ENCODE measurements at regions not wholly inside any gene's neighbourhood (a gene's known extent, or its start where the extent isn't known, plus 50 kb on each side); places are given as distances from the start of the nearest gene placed in this dataset.

GRCh38 chr3:127387119-127387518, 99.3 kb upstream of the PRR20G start:
- Histone ChIP-seq H3K4me3 (ENCODE audit: control extremely low read depth in 1 of 5, extremely low read depth in 1 of 5, insufficient read depth in 1 of 5, low read depth in 2 of 5, low read length in 4 of 5) (no peak overlapping the region), H3K9me3 (ENCODE audit: control extremely low read depth in 1 of 3, control insufficient read depth in 2 of 3, insufficient read depth in 1 of 3, low read length in 2 of 3) (peaks cover 0 to 11% (median 0%) of the 10 kb centered on the region in 3 donors), H2AFZ (ENCODE audit: insufficient read depth, low read depth, low read length, poor library complexity, severe bottlenecking) (no peak overlapping the region), H4K20me1 (ENCODE audit: control insufficient read depth, insufficient read depth, low read length, poor library complexity, severe bottlenecking) (no peaks in the 10 kb centered on the region), H3K36me3 (replicated peaks in 1 of 2; ENCODE audit: control extremely low read depth in 1 of 2, control insufficient read depth in 1 of 2, extremely low read depth in 1 of 2, insufficient read depth in 2 of 2, low read length in 1 of 2) (no peaks in the 10 kb centered on the region), H3K4me1 (ENCODE audit: control insufficient read depth in 2 of 2, insufficient read depth in 2 of 2, low read length in 2 of 2) (no peaks in the 10 kb centered on the region), H3K27me3 (replicated peaks in 1 of 4; ENCODE audit: control extremely low read depth in 1 of 4, control insufficient read depth in 3 of 4, insufficient read depth in 4 of 4, low read length in 3 of 4) (peaks cover 0 to 3% (median 0%) of the 10 kb centered on the region in 4 experiments), H3K4me2 (replicated peaks; ENCODE audit: low read depth, low read length, poor library complexity, severe bottlenecking) (no peak overlapping the region), H3K79me2 (ENCODE audit: control insufficient read depth, insufficient read depth, low read length) (no peaks in the 10 kb centered on the region), H3K27ac (ENCODE audit: low read length in 2 of 2) (no peak overlapping the region), H3K9ac (ENCODE audit: low read length) (no peak overlapping the region)
- H3K4me1 Mint-ChIP-seq, result no peaks in the 10 kb centered on the region
- DNase-seq, result no peak
- TF ChIP-seq EZH2 (IDR thresholded peaks at IDR 0.05; ENCODE audit: borderline replicate concordance, insufficient read depth, low read depth, low read length, poor library complexity, severe bottlenecking) (no peak), CTCF (IDR thresholded peaks at IDR 0.05) (no peak)
- no peak for ATAC-seq (ENCODE audit: low read depth)
- H3K9me3 Mint-ChIP-seq (ENCODE audit: insufficient read depth), result no peaks in the 10 kb centered on the region
- 92% methylated on average over 2 of the region's 8 CpGs for WGBS (ENCODE audit: insufficient coverage)
- peaks cover 15% of the 10 kb centered on the region for H3K27me3 Mint-ChIP-seq
- POLR2A ChIA-PET, result no interaction called here
- CTCF ChIA-PET, result no interaction called here
- H3K27ac Mint-ChIP-seq, result no peak overlapping the region
- intact Hi-C loops (cut with micrococcal nuclease), result no loop called here
- H3K4me3 Mint-ChIP-seq, result no peak overlapping the region

GRCh38 chr3:127386490-127386889, 98.6 kb upstream of the PRR20G start:
- POLR2A ChIA-PET, result no interaction called here

More at GRCh38 chr3:127386490-127386889, 98.6 kb upstream of the PRR20G start:
- Histone ChIP-seq H3K79me2 (ENCODE audit: control insufficient read depth, insufficient read depth, low read length) (no peaks in the 10 kb centered on the region), H4K20me1 (ENCODE audit: control insufficient read depth, insufficient read depth, low read length, poor library complexity, severe bottlenecking) (no peaks in the 10 kb centered on the region), H3K27ac (ENCODE audit: low read length in 2 of 2) (no peak overlapping the region), H3K4me2 (replicated peaks; ENCODE audit: low read depth, low read length, poor library complexity, severe bottlenecking) (no peak overlapping the region), H3K9ac (ENCODE audit: low read length) (no peak overlapping the region), H3K4me3 (ENCODE audit: control extremely low read depth in 1 of 5, extremely low read depth in 1 of 5, insufficient read depth in 1 of 5, low read depth in 2 of 5, low read length in 4 of 5) (no peak overlapping the region), H3K27me3 (replicated peaks in 1 of 4; ENCODE audit: control extremely low read depth in 1 of 4, control insufficient read depth in 3 of 4, insufficient read depth in 4 of 4, low read length in 3 of 4) (peaks cover 0 to 3% (median 0%) of the 10 kb centered on the region in 4 experiments), H3K36me3 (replicated peaks in 1 of 2; ENCODE audit: control extremely low read depth in 1 of 2, control insufficient read depth in 1 of 2, extremely low read depth in 1 of 2, insufficient read depth in 2 of 2, low read length in 1 of 2) (no peaks in the 10 kb centered on the region), H3K4me1 (ENCODE audit: control insufficient read depth in 2 of 2, insufficient read depth in 2 of 2, low read length in 2 of 2) (no peaks in the 10 kb centered on the region), H3K9me3 (ENCODE audit: control extremely low read depth in 1 of 3, control insufficient read depth in 2 of 3, insufficient read depth in 1 of 3, low read length in 2 of 3) (peaks cover 0 to 11% (median 0%) of the 10 kb centered on the region in 3 donors), H2AFZ (ENCODE audit: insufficient read depth, low read depth, low read length, poor library complexity, severe bottlenecking) (no peak overlapping the region)
- H3K4me1 Mint-ChIP-seq, result no peaks in the 10 kb centered on the region
- H3K9me3 Mint-ChIP-seq (ENCODE audit: insufficient read depth), result no peaks in the 10 kb centered on the region
- no peak overlapping the region for H3K27ac Mint-ChIP-seq
- ATAC-seq (ENCODE audit: low read depth) (no peak), DNase-seq (no peak)
- peaks cover 14% of the 10 kb centered on the region for H3K27me3 Mint-ChIP-seq
- intact Hi-C loops (cut with micrococcal nuclease), result no loop called here
- CTCF ChIA-PET, result no interaction called here
- 88% methylated on average over 5 of the region's 9 CpGs for WGBS (ENCODE audit: insufficient coverage)
- TF ChIP-seq CTCF (IDR thresholded peaks at IDR 0.05), result no peak
- no peak for TF ChIP-seq EZH2 (IDR thresholded peaks at IDR 0.05; ENCODE audit: borderline replicate concordance, insufficient read depth, low read depth, low read length, poor library complexity, severe bottlenecking)
- no peak overlapping the region for H3K4me3 Mint-ChIP-seq
